ENCODE measurements at regions not wholly inside any gene's neighbourhood (a gene's known extent, or its start where the extent isn't known, plus 50 kb on each side); places are given as distances from the start of the nearest gene placed in this dataset.

GRCh38 chr15:87582169-87582568, 674.4 kb downstream of the NTRK3 start:
- ChIA-PET POLR2A (no interaction called here), CTCF (no interaction called here), RAD21 (ENCODE audit: low non-redundant PET in 1 of 2, low total read pairs in 2 of 2, uncharacterized antibody in 2 of 2, unreplicated experiment in 2 of 2) (no interaction called here)
- H3K4me2 ChIP-seq (ENCODE audit: low read length) = no peak overlapping the region
- intact Hi-C loops (cut with micrococcal nuclease) = no loop called here
- H3K27me3 ChIP-seq (ENCODE audit: insufficient read depth, low read length) = no peaks in the 10 kb centered on the region
- no peaks in the 10 kb centered on the region for H3K9me2 ChIP-seq (ENCODE audit: insufficient read depth)
- no peaks in the 10 kb centered on the region for H3K36me3 ChIP-seq (ENCODE audit: control insufficient read depth in 1 of 2, insufficient read depth in 2 of 2, low read length in 2 of 2)
- no peak overlapping the region for H3K27ac ChIP-seq (ENCODE audit: low read depth, low read length)
- no peak overlapping the region for H3K4me3 ChIP-seq (replicated peaks in 1 of 2; ENCODE audit: low read depth in 1 of 2, low read length in 2 of 2)
- H3K9ac ChIP-seq (ENCODE audit: low read length) = no peak overlapping the region
- TF ChIP-seq MAX (IDR thresholded peaks at IDR 0.05) (no peak), CEBPB (IDR thresholded peaks at IDR 0.05; ENCODE audit: low read depth) (no peak), ELF1 (IDR thresholded peaks at IDR 0.05; ENCODE audit: borderline replicate concordance, low read depth) (no peak), REST (IDR thresholded peaks at IDR 0.05; ENCODE audit: low read depth) (no peak), ZBTB33 (IDR thresholded peaks at IDR 0.05; ENCODE audit: extremely low read depth, insufficient replicate concordance, low read length) (no peak), ZNF274 (IDR thresholded peaks at IDR 0.05; ENCODE audit: low read depth, low read length) (no peak), SIN3A (IDR thresholded peaks at IDR 0.05; ENCODE audit: low read depth) (no peak), SRF (IDR thresholded peaks at IDR 0.05; ENCODE audit: low read depth) (no peak), TCF7L2 (IDR thresholded peaks at IDR 0.05; ENCODE audit: borderline replicate concordance, extremely low read depth, insufficient read depth, insufficient read length) (no peak), CTCF (IDR thresholded peaks at IDR 0.05 in 2 of 3, conservative IDR thresholded peaks at IDR 0.05 in 1 of 3; ENCODE audit: borderline replicate concordance in 1 of 3, insufficient read depth in 1 of 3, low read depth in 2 of 3, low read length in 2 of 3) (no peak), EZH2phosphoT487 (IDR thresholded peaks at IDR 0.05; ENCODE audit: borderline replicate concordance) (no peak), YY1 (IDR thresholded peaks at IDR 0.05; ENCODE audit: extremely low read depth, insufficient replicate concordance, low read depth, low read length) (no peak), POLR2A (IDR thresholded peaks at IDR 0.05; ENCODE audit: borderline replicate concordance, extremely low read depth, insufficient read depth, insufficient read length) (no peak), FOSL1 (IDR thresholded peaks at IDR 0.05; ENCODE audit: low read depth) (no peak), ZFX (IDR thresholded peaks at IDR 0.05) (no peak), EZH2 (IDR thresholded peaks at IDR 0.05) (no peak)
- H3K9me3 ChIP-seq (ENCODE audit: control insufficient read depth in 1 of 2, insufficient read depth in 1 of 2, low read depth in 1 of 2, low read length in 2 of 2) = peaks cover 15 to 20% of the 10 kb centered on the region in 2 experiments; a peak in 2 of 4 replicates
- no peaks in the 10 kb centered on the region for H3K4me1 ChIP-seq (ENCODE audit: control insufficient read depth in 1 of 2, insufficient read depth in 2 of 2, low read length in 2 of 2)
- ATAC-seq (no peak), DNase-seq (ENCODE audit: low read depth, low spot score) (no peak)
- H3K79me2 ChIP-seq (ENCODE audit: insufficient read depth, low read length) = no peaks in the 10 kb centered on the region
- H2AFZ ChIP-seq (ENCODE audit: low read depth, low read length, poor library complexity, severe bottlenecking) = no peak overlapping the region
- no peaks in the 10 kb centered on the region for H4K20me1 ChIP-seq (ENCODE audit: insufficient read depth)
- no TSS peak for BruUV-seq (replicated peaks)
